Neural progenitor cell (in vitro differentiated cells): ENCODE measurements at regions not wholly inside any gene's neighbourhood (a gene's known extent, or its start where the extent isn't known, plus 50 kb on each side); places are given as distances from the start of the nearest gene placed in this dataset.

ENCODE experiments used
- DNase-seq: peaks from one replicate; pipeline ENCODE4 v3.0.0-alpha.2; 2016; ENCODE audit warnings: low spot score
- H2AFZ ChIP-seq: fragments of 200-600 bp; sonication (generic); replicated peaks from 2 replicates; pipeline ENCODE4 v1.6.1; 2016; ENCODE audit warnings: antibody characterized with exemption
- H3F3A ChIP-seq: fragments of 200-600 bp; sonication (generic); 2 replicates; pipeline ENCODE4 v1.6.1; 2016; ENCODE audit warnings: antibody characterized with exemption, low read depth
- H3K27ac ChIP-seq: fragments of 200-600 bp; sonication (generic); 2 replicates; pipeline ENCODE4 v1.5.1; 2016; ENCODE audit warnings: mild to moderate bottlenecking
- H3K27me3 ChIP-seq: fragments of 200-600 bp; sonication (generic); 2 replicates; pipeline ENCODE4 v1.6.1; 2016; ENCODE audit warnings: mild to moderate bottlenecking, moderate library complexity
- H3K36me3 ChIP-seq: fragments of 200-600 bp; sonication (generic); 2 replicates; pipeline ENCODE4 v1.5.1; 2016
- H3K4me1 ChIP-seq: fragments of 200-600 bp; sonication (generic); 2 replicates; pipeline ENCODE4 v1.6.1; 2016; ENCODE audit warnings: mixed run types
- H3K4me2 ChIP-seq: fragments of 200-600 bp; sonication (generic); 2 replicates; pipeline ENCODE4 v1.6.1; 2016
- H3K4me3 ChIP-seq: fragments of 200-600 bp; sonication (generic); 2 replicates; pipeline ENCODE4 v1.5.1; 2016
- H3K79me2 ChIP-seq: fragments of 200-600 bp; sonication (generic); 2 replicates; pipeline ENCODE4 v1.6.1; 2016; ENCODE audit warnings: low read depth
- H3K9ac ChIP-seq: fragments of 200-600 bp; sonication (generic); 2 replicates; pipeline ENCODE4 v1.6.1; 2016
- H3K9me3 ChIP-seq: fragments of 200-600 bp; sonication (generic); 2 replicates; pipeline ENCODE4 v1.5.1; 2016; ENCODE audit warnings: low read depth
- H4K20me1 ChIP-seq: fragments of 200-600 bp; sonication (generic); 2 replicates; pipeline ENCODE4 v1.6.1; 2016; ENCODE audit warnings: low read depth
- H3K27ac Mint-ChIP-seq: 3 replicates; pipeline ENCODE4 v1.8.0; 2021; ENCODE audit warnings: mixed read lengths
- H3K27me3 Mint-ChIP-seq: 2 replicates; pipeline ENCODE4 v1.8.0; 2022; ENCODE audit warnings: low read depth, mild to moderate bottlenecking, inconsistent platforms, moderate library complexity, mixed read lengths; ENCODE audit not compliant: insufficient read depth
- H3K36me3 Mint-ChIP-seq: 3 replicates; pipeline ENCODE4 v1.8.0; 2021; ENCODE audit warnings: mixed read lengths
- H3K4me1 Mint-ChIP-seq: 3 replicates; pipeline ENCODE4 v1.8.0; 2021; ENCODE audit warnings: mixed read lengths
- H3K4me3 Mint-ChIP-seq: 3 replicates; pipeline ENCODE4 v1.8.0; 2021; ENCODE audit warnings: mild to moderate bottlenecking, moderate library complexity, mixed read lengths
- H3K9me3 Mint-ChIP-seq: 3 replicates; pipeline ENCODE4 v1.8.0; 2020; ENCODE audit warnings: mixed read lengths
- CTCF ChIP-seq: fragments of 200-600 bp; sonication (generic); IDR thresholded peaks from 2 replicates; pipeline ENCODE4 v1.5.1; 2017; ENCODE audit warnings: antibody characterized with exemption, mild to moderate bottlenecking
- EZH2 ChIP-seq: fragments of 200-600 bp; sonication (generic); IDR thresholded peaks from 2 replicates; pipeline ENCODE4 v1.6.1; 2017; ENCODE audit warnings: antibody characterized with exemption, mild to moderate bottlenecking, moderate library complexity
- EZH2phosphoT487 ChIP-seq: fragments of 200-600 bp; sonication (generic); IDR thresholded peaks from 2 replicates; pipeline ENCODE4 v1.6.1; 2017; ENCODE audit warnings: antibody characterized with exemption

- Histone ChIP-seq H3F3A (no peaks in the 10 kb centered on the region), H3K9ac (no peak overlapping the region), H3K4me1 (no peaks in the 10 kb centered on the region), H3K27ac (no peak overlapping the region), H4K20me1 (no peaks in the 10 kb centered on the region), H3K27me3 (no peaks in the 10 kb centered on the region), H3K4me3 (no peak overlapping the region), H2AFZ (no peak overlapping the region), H3K36me3 (no peaks in the 10 kb centered on the region), H3K79me2 (no peaks in the 10 kb centered on the region), H3K4me2 (no peak overlapping the region), H3K9me3 (no peaks in the 10 kb centered on the region)
- Mint-ChIP-seq H3K27ac (no peak overlapping the region), H3K27me3 (peaks cover 2% of the 10 kb centered on the region), H3K4me1 (no peaks in the 10 kb centered on the region), H3K4me3 (no peak overlapping the region), H3K9me3 (no peaks in the 10 kb centered on the region), H3K36me3 (no peaks in the 10 kb centered on the region)
- TF ChIP-seq EZH2phosphoT487 (no peak), CTCF (no peak), EZH2 (no peak)
- no peak for DNase-seq
Measured at GRCh38 chr5:152717393-152717792, 312.3 kb upstream of the NMUR2 start.

- H3K9me3 Mint-ChIP-seq = peaks cover 4% of the 10 kb centered on the region
- Histone ChIP-seq H4K20me1 (no peaks in the 10 kb centered on the region), H2AFZ (no peak overlapping the region), H3K27ac (no peak overlapping the region), H3K27me3 (no peaks in the 10 kb centered on the region), H3K4me2 (no peak overlapping the region), H3K4me1 (no peaks in the 10 kb centered on the region), H3K9me3 (no peaks in the 10 kb centered on the region), H3K36me3 (no peaks in the 10 kb centered on the region), H3K4me3 (no peak overlapping the region), H3F3A (no peaks in the 10 kb centered on the region), H3K79me2 (no peaks in the 10 kb centered on the region), H3K9ac (no peak overlapping the region)
- peak; percentile 38 for DNase-seq
- H3K27ac Mint-ChIP-seq = no peak overlapping the region
- H3K4me1 Mint-ChIP-seq = no peaks in the 10 kb centered on the region
- peaks cover 4% of the 10 kb centered on the region for H3K27me3 Mint-ChIP-seq
- H3K4me3 Mint-ChIP-seq = no peak overlapping the region
- TF ChIP-seq EZH2 (no peak), CTCF (peak; percentile 45)
- no peaks in the 10 kb centered on the region for H3K36me3 Mint-ChIP-seq
Measured at GRCh38 chr5:152723482-152723881, 318.4 kb upstream of the NMUR2 start.

DNA sequence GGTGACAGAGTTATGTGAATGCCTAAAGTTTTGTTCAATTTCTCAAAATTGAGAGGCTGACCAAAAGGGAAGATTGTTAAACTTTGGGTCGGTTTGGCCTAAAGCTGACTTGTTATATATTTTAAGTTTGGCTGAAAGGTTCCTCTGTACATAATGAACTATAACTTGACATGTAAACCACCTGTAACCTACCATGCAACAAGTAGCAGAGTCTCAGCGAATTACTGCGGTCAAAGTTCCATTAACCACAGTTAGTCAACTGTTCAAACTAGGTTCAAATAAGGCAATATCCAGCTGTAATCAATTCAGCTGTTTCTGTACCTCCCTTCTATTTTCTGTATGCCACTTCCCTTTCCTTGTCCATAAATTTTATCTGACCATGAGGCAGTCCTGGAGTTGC is 325.1 kb upstream of the NMUR2 start:
- no peaks in the 10 kb centered on the region for H3K4me1 ChIP-seq
- Mint-ChIP-seq H3K27ac (no peak overlapping the region), H3K9me3 (no peaks in the 10 kb centered on the region), H3K4me3 (no peak overlapping the region), H3K4me1 (no peaks in the 10 kb centered on the region), H3K27me3 (no peaks in the 10 kb centered on the region), H3K36me3 (no peaks in the 10 kb centered on the region)
- H2AFZ ChIP-seq = no peak overlapping the region
- H3K9me3 ChIP-seq = no peaks in the 10 kb centered on the region
- H3K4me3 ChIP-seq = no peak overlapping the region
- no peak overlapping the region for H3K4me2 ChIP-seq
- DNase-seq = no peak
- TF ChIP-seq EZH2phosphoT487 = no peak
- no peak for TF ChIP-seq CTCF
- no peak for TF ChIP-seq EZH2
- H4K20me1 ChIP-seq = no peaks in the 10 kb centered on the region
- H3K27ac ChIP-seq = no peak overlapping the region
- no peaks in the 10 kb centered on the region for H3K79me2 ChIP-seq
- H3K9ac ChIP-seq = no peak overlapping the region
- no peaks in the 10 kb centered on the region for H3K27me3 ChIP-seq
- no peaks in the 10 kb centered on the region for H3F3A ChIP-seq
- H3K36me3 ChIP-seq = no peaks in the 10 kb centered on the region

DNA sequence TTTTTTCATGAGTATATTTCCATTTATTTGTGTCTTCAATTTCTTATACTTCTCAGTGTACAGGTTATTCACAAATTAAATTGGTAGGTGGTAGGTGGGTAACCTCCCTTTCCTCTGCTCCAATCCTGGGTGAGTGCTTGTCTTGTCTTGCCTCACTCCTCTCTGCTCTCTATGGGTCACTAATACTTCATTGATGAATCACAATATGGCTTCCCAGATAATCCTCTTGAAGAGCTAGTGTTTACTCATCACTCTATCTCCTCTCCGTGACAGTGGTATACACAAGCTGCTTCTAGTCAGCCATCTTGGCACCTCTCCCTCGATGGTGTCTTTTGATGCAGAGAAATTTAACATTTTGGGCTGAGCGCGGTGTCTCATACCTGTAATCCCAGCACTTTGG is 331.8 kb upstream of the NMUR2 start:
- H3K4me3 Mint-ChIP-seq = no peak overlapping the region
- H3K27ac ChIP-seq = no peak overlapping the region

More for the DNA sequence above, 331.8 kb upstream of the NMUR2 start:
- Histone ChIP-seq H3K4me2 (no peak overlapping the region), H3F3A (no peaks in the 10 kb centered on the region), H2AFZ (no peak overlapping the region), H3K36me3 (no peaks in the 10 kb centered on the region), H3K79me2 (no peaks in the 10 kb centered on the region), H3K4me3 (no peak overlapping the region), H3K4me1 (no peaks in the 10 kb centered on the region), H3K9ac (no peak overlapping the region), H3K9me3 (no peaks in the 10 kb centered on the region), H4K20me1 (no peaks in the 10 kb centered on the region), H3K27me3 (no peaks in the 10 kb centered on the region)
- no peaks in the 10 kb centered on the region for H3K36me3 Mint-ChIP-seq
- no peak for DNase-seq
- H3K9me3 Mint-ChIP-seq = no peaks in the 10 kb centered on the region
- H3K27ac Mint-ChIP-seq = no peak overlapping the region
- no peaks in the 10 kb centered on the region for H3K4me1 Mint-ChIP-seq
- H3K27me3 Mint-ChIP-seq = no peaks in the 10 kb centered on the region
- TF ChIP-seq CTCF (no peak), EZH2 (no peak), EZH2phosphoT487 (no peak)
